ENCODE measurements at regions not wholly inside any gene's neighbourhood (a gene's known extent, or its start where the extent isn't known, plus 50 kb on each side); places are given as distances from the start of the nearest gene placed in this dataset.

- no peak overlapping the region for H3K27ac ChIP-seq (ENCODE audit: insufficient read depth, low read length)
- no peak overlapping the region for H3K4me3 ChIP-seq (ENCODE audit: insufficient read depth, low read depth, low read length)
- H4K5ac ChIP-seq (ENCODE audit: low read depth, low read length), result no peak overlapping the region
- BruUV-seq (replicated peaks), result no TSS peak
- in situ Hi-C loops (cut with MboI; ENCODE audit: low sequenced_read_pairs), result no loop called here
- H3K14ac ChIP-seq (replicated peaks; ENCODE audit: low read depth, low read length), result no peak overlapping the region
- no peaks in the 10 kb centered on the region for H4K20me1 ChIP-seq (ENCODE audit: insufficient read depth, low read length)
- intact Hi-C loops (cut with micrococcal nuclease), result no loop called here
- dilution Hi-C loops (cut with HindIII; ENCODE audit: low sequenced_read_pairs, unreplicated experiment), result no loop called here
- no peak overlapping the region for H3K23ac ChIP-seq (ENCODE audit: low read depth, low read length)
- no peak overlapping the region for H4K8ac ChIP-seq (ENCODE audit: low read depth in 2 of 2, low read length in 2 of 2)
- ChIA-PET POLR2A (ENCODE audit: unreplicated experiment) (no interaction called here), CTCF (no interaction called here)
- DNase-seq (no peak), ATAC-seq (ENCODE audit: low read depth) (no peak)
- no peak overlapping the region for H2BK5ac ChIP-seq (ENCODE audit: low read depth, low read length, poor library complexity, severe bottlenecking)
- no peak overlapping the region for H2BK120ac ChIP-seq (ENCODE audit: low read depth, low read length)
- no peak overlapping the region for H3K18ac ChIP-seq (ENCODE audit: low read depth, low read length)
- H3K4ac ChIP-seq (ENCODE audit: low read depth, low read length), result no peak overlapping the region
- no peak overlapping the region for H2AK9ac ChIP-seq (replicated peaks; ENCODE audit: low read depth, low read length, poor library complexity)
- no peaks in the 10 kb centered on the region for H3K9me1 ChIP-seq (ENCODE audit: insufficient read depth, low read length)
- H3K36me3 ChIP-seq (ENCODE audit: control insufficient read depth, insufficient read depth, low read length), result no peaks in the 10 kb centered on the region
- H3K4me2 ChIP-seq (ENCODE audit: low read depth, low read length), result no peak overlapping the region
- TF ChIP-seq RFX5 (IDR thresholded peaks at IDR 0.05; ENCODE audit: low read depth, low read length), result no peak
- TF ChIP-seq MAFK (IDR thresholded peaks at IDR 0.05; ENCODE audit: low read depth, low read length), result peak; percentile 45; the same call in 1 of the 2 replicates
- no CpG with 5 or more reads among the region's 2 CpGs for WGBS, 2 experiments (ENCODE audit: extremely low coverage in 2 of 2, insufficient read length in 1 of 2)
- no peak overlapping the region for H2BK15ac ChIP-seq (ENCODE audit: low read depth, low read length)
- H3K27me3 ChIP-seq (ENCODE audit: control insufficient read depth, insufficient read depth, low read length), result no peaks in the 10 kb centered on the region
- no peak overlapping the region for H3K56ac ChIP-seq (ENCODE audit: extremely low read depth, insufficient read depth, low read length)
- H3K79me1 ChIP-seq (ENCODE audit: low read depth in 1 of 2, low read length in 2 of 2), result no peaks in the 10 kb centered on the region
- no peak overlapping the region for H3K9ac ChIP-seq (ENCODE audit: low read depth, low read length)
- H2BK20ac ChIP-seq (ENCODE audit: low read depth, low read length), result no peak overlapping the region
- H4K91ac ChIP-seq (ENCODE audit: insufficient read depth, low read depth, low read length), result no peak overlapping the region
- H2AK5ac ChIP-seq (ENCODE audit: low read depth, low read length), result no peak overlapping the region
- no peaks in the 10 kb centered on the region for H3K4me1 ChIP-seq (ENCODE audit: control insufficient read depth, insufficient read depth, low read length)
- no peaks in the 10 kb centered on the region for H3K9me3 ChIP-seq (ENCODE audit: control insufficient read depth, insufficient read depth, low read length)
- no peak overlapping the region for H2AFZ ChIP-seq (replicated peaks; ENCODE audit: low read length, poor library complexity)
These were observed 1073.6 kb downstream of the XPNPEP1 start for GRCh38 chr10:108849688-108850087.

Measured in IMR-90 (cell line).